CD4-positive, alpha-beta T cell (primary cell): ENCODE measurements at regions not wholly inside any gene's neighbourhood (a gene's known extent, or its start where the extent isn't known, plus 50 kb on each side); places are given as distances from the start of the nearest gene placed in this dataset.

Experiments used
- ATAC-seq: fragments of 200-7000 bp; cut with Tn5 transposase; one replicate; pipeline ENCODE4 v1.10.0; 2022; ENCODE audit warnings: mild to moderate bottlenecking; ENCODE audit not compliant: poor library complexity
- CTCF ChIA-PET: fragments of 350-600 bp; sonication (Branson Sonifier 250); formaldehyde crosslinking; loops from one replicate; lab custom pipeline; 2021; ENCODE audit warnings: antibody characterized with exemption, inconsistent platforms; lab: Charles Lee
- POLR2A ChIA-PET: fragments of 350-600 bp; sonication (Branson Sonifier 250); formaldehyde crosslinking; loops from one replicate; lab custom pipeline; 2021; ENCODE audit warnings: antibody characterized with exemption, inconsistent platforms; lab: Charles Lee
- DNase-seq, 14 experiments: peaks; one replicate each; pipeline ENCODE4 v3.0.0-alpha.2; 2013 to 2020; ENCODE audit warnings: mixed read lengths in 2 of 14
- H3K27ac ChIP-seq, 2 donors: one replicate each; pipeline versions ENCODE4 v1.5.1 to v1.7.0; 2013; ENCODE audit warnings: low read length in 2 of 2, low read depth in 1 of 2, mild to moderate bottlenecking in 1 of 2
- H3K27me3 ChIP-seq, 2 experiments: 1 replicate in 1 of 2; 2 replicates in 1 of 2; pipeline versions ENCODE4 v1.6.1 to v1.7.0; 2013; ENCODE audit warnings: low read length in 2 of 2, control low read depth in 1 of 2, mild to moderate bottlenecking in 1 of 2, moderate library complexity in 1 of 2; ENCODE audit not compliant: insufficient read depth in 2 of 2, control insufficient read depth in 1 of 2
- H3K36me3 ChIP-seq: one replicate; pipeline ENCODE4 v1.6.1; 2013; ENCODE audit warnings: low read length, control low read depth; ENCODE audit not compliant: insufficient read depth
- H3K4me1 ChIP-seq: one replicate; pipeline ENCODE4 v1.6.1; 2013; ENCODE audit warnings: low read length, control low read depth; ENCODE audit not compliant: insufficient read depth
- H3K4me3 ChIP-seq: one replicate; pipeline ENCODE4 v1.5.1; 2013; ENCODE audit warnings: mild to moderate bottlenecking, low read length, moderate library complexity
- H3K9me3 ChIP-seq, 2 experiments: 1 replicate in 1 of 2; 2 replicates in 1 of 2; pipeline versions ENCODE4 v1.6.1 to v1.7.0; 2013; ENCODE audit warnings: low read length in 2 of 2, mild to moderate bottlenecking in 2 of 2, control low read depth in 1 of 2, moderate library complexity in 1 of 2; ENCODE audit not compliant: control insufficient read depth in 1 of 2, insufficient read depth in 1 of 2
- H3K27ac Mint-ChIP-seq: one replicate; pipeline ENCODE4 v1.8.0; 2020; ENCODE audit warnings: mixed read lengths
- H3K27me3 Mint-ChIP-seq: one replicate; pipeline ENCODE4 v1.8.0; 2021; ENCODE audit warnings: mixed read lengths
- H3K36me3 Mint-ChIP-seq: one replicate; pipeline ENCODE4 v1.8.0; 2021; ENCODE audit warnings: low read depth, mixed read lengths
- H3K4me1 Mint-ChIP-seq: one replicate; pipeline ENCODE4 v1.8.0; 2021; ENCODE audit warnings: low read depth, mixed read lengths
- H3K4me3 Mint-ChIP-seq: one replicate; pipeline ENCODE4 v1.8.0; 2020; ENCODE audit warnings: mild to moderate bottlenecking, mixed read lengths
- H3K9me3 Mint-ChIP-seq: one replicate; pipeline ENCODE4 v1.8.0; 2020; ENCODE audit warnings: mixed read lengths
- CTCF ChIP-seq: fragments of 200-600 bp; IDR thresholded peaks from one replicate; pipeline ENCODE4 v1.8.0; 2022; ENCODE audit warnings: antibody characterized with exemption, mild to moderate bottlenecking
- intact Hi-C, 2 experiments: fragments of 100-400 bp; cut with DNase I in 1 of 2; cut with micrococcal nuclease in 1 of 2; formaldehyde crosslinking; loops; one replicate each; pipeline versions ENCODE4 v1.15.1 to v1.9.0; 2023 to 2025; cut with DNase I, micrococcal nuclease

- H3K36me3 Mint-ChIP-seq = no peaks in the 10 kb centered on the region
- no peak overlapping the region for H3K4me3 Mint-ChIP-seq
- POLR2A ChIA-PET = no interaction called here
- DNase-seq = no peak
- H3K27ac ChIP-seq = no peak overlapping the region
- H3K36me3 ChIP-seq = no peaks in the 10 kb centered on the region
- no peak overlapping the region for H3K27ac Mint-ChIP-seq
- no peaks in the 10 kb centered on the region for H3K9me3 Mint-ChIP-seq
- ATAC-seq = no peak
- H3K9me3 ChIP-seq = peaks cover 0 to 4% of the 10 kb centered on the region in 2 experiments
- peaks cover 4% of the 10 kb centered on the region for H3K27me3 Mint-ChIP-seq
- intact Hi-C loops = no loop called here
- H3K4me3 ChIP-seq = no peak overlapping the region
- no peaks in the 10 kb centered on the region for H3K4me1 Mint-ChIP-seq
- no peak for TF ChIP-seq CTCF
- H3K27me3 ChIP-seq = no peaks in the 10 kb centered on the region
- CTCF ChIA-PET = no interaction called here
- H3K4me1 ChIP-seq = no peaks in the 10 kb centered on the region
These were observed 300.5 kb downstream of the C7orf25 start for GRCh38 chr7:42611289-42611928.

GRCh38 chr7:42606193-42606905 is 305.5 kb downstream of the C7orf25 start:
- ChIA-PET CTCF (no interaction called here), POLR2A (no interaction called here)
- Histone ChIP-seq H3K4me1 (no peaks in the 10 kb centered on the region), H3K27ac (no peak overlapping the region), H3K27me3 (no peaks in the 10 kb centered on the region), H3K36me3 (no peaks in the 10 kb centered on the region), H3K4me3 (no peak overlapping the region), H3K9me3 (no peaks in the 10 kb centered on the region)
- no peak for TF ChIP-seq CTCF
- Mint-ChIP-seq H3K27me3 (peaks cover 3% of the 10 kb centered on the region), H3K36me3 (no peaks in the 10 kb centered on the region), H3K27ac (no peak overlapping the region), H3K4me1 (no peaks in the 10 kb centered on the region), H3K4me3 (no peak overlapping the region), H3K9me3 (no peaks in the 10 kb centered on the region)
- DNase-seq = no peak
- intact Hi-C loops = no loop called here
- no peak for ATAC-seq

- TF ChIP-seq CTCF = no peak
- ATAC-seq (no peak), DNase-seq (no peak)
- Mint-ChIP-seq H3K27ac (no peak overlapping the region), H3K9me3 (no peaks in the 10 kb centered on the region), H3K36me3 (no peaks in the 10 kb centered on the region), H3K4me3 (no peak overlapping the region), H3K4me1 (no peaks in the 10 kb centered on the region), H3K27me3 (peaks cover 3% of the 10 kb centered on the region)
- Histone ChIP-seq H3K4me1 (no peaks in the 10 kb centered on the region), H3K27ac (no peak overlapping the region), H3K36me3 (no peaks in the 10 kb centered on the region), H3K4me3 (no peak overlapping the region), H3K9me3 (no peaks in the 10 kb centered on the region), H3K27me3 (no peaks in the 10 kb centered on the region)
- intact Hi-C loops = no loop called here
- CTCF ChIA-PET = no interaction called here
- POLR2A ChIA-PET = no interaction called here
These were observed 306.3 kb downstream of the C7orf25 start for GRCh38 chr7:42605406-42606192.
